Esophagus muscularis mucosa (tissue), 4 donors: ENCODE measurements at regions not wholly inside any gene's neighbourhood (a gene's known extent, or its start where the extent isn't known, plus 50 kb on each side); places are given as distances from the start of the nearest gene placed in this dataset.
"Not testable (repeated sequence)": the region's sequence is repeated elsewhere in the genome, so short reads cannot be mapped to it uniquely, and the experiment has no call there.

Experiments used
- DNase-seq: peaks from one replicate; pipeline ENCODE4 v3.0.0-alpha.2; 2017; ENCODE audit errors: extremely low spot score
- H3K27ac ChIP-seq, 4 donors: fragments of 200-600 bp; sonication (generic); replicated peaks in 1 of 4; 1 replicate in 3 of 4; 2 replicates in 1 of 4; pipeline ENCODE4 v1.5.1; 2016 to 2019; ENCODE audit warnings: mild to moderate bottlenecking in 1 of 4
- H3K27me3 ChIP-seq, 4 donors: fragments of 200-600 bp; sonication (generic); one replicate each; pipeline versions ENCODE4 v1.5.1 to v1.6.0; 2016 to 2019
- H3K36me3 ChIP-seq, 4 donors: fragments of 200-600 bp; sonication (generic); one replicate each; pipeline ENCODE4 v1.5.1; 2016 to 2019
- H3K4me1 ChIP-seq, 4 donors: fragments of 200-600 bp; sonication (generic); one replicate each; pipeline ENCODE4 v1.5.1; 2016 to 2019
- H3K4me3 ChIP-seq, 4 donors: fragments of 200-600 bp; sonication (generic); 1 replicate in 2 of 4; 2 replicates in 2 of 4; pipeline ENCODE4 v1.5.1; 2016 to 2019; ENCODE audit warnings: mild to moderate bottlenecking in 4 of 4, moderate library complexity in 1 of 4
- H3K9me3 ChIP-seq, 4 donors: fragments of 200-600 bp; sonication (generic); 1 replicate in 3 of 4; 2 replicates in 1 of 4; pipeline ENCODE4 v1.5.1; 2016 to 2019
- CTCF ChIP-seq, 3 experiments: fragments of 200-600 bp in 2 of 3; fragments of 450-650 bp in 1 of 3; sonication (generic) in 2 of 3; IDR thresholded peaks; one replicate each; pipeline ENCODE4 v1.5.1; 2017 to 2019; ENCODE audit warnings: antibody characterized with exemption in 3 of 3, mild to moderate bottlenecking in 2 of 3, moderate library complexity in 1 of 3
- EP300 ChIP-seq: sonication (generic); formaldehyde crosslinking; IDR thresholded peaks from one replicate; pipeline ENCODE4 v1.6.1; 2017; ENCODE audit warnings: antibody characterized with exemption
- POLR2A ChIP-seq: fragments of 450-650 bp; IDR thresholded peaks from one replicate; pipeline ENCODE4 v1.6.1; 2017; ENCODE audit warnings: antibody characterized with exemption, moderate library complexity, mild to moderate bottlenecking, low read depth
- POLR2AphosphoS5 ChIP-seq, 2 donors: sonication (generic); formaldehyde crosslinking; IDR thresholded peaks; one replicate each; pipeline ENCODE4 v1.6.1; 2017; ENCODE audit warnings: antibody characterized with exemption in 2 of 2
- WGBS: methylation state at CpG from one replicate; pipeline ENCODE4 v1.1.5; 2018; 5-methylcytosine and 5-hydroxymethylcytosine counted together
- intact Hi-C: fragments of 100-400 bp; cut with DNase I; formaldehyde crosslinking; loops from one replicate; pipeline ENCODE4 v1.15.1; 2023

- H3K4me3 ChIP-seq: no peak overlapping the region
- WGBS: 93% methylated on average over 18 of the region's 19 CpGs
- TF ChIP-seq CTCF (IDR thresholded peaks at IDR 0.05): no peak
- no peak for TF ChIP-seq EP300
- TF ChIP-seq POLR2A: no peak
- no peak for TF ChIP-seq POLR2AphosphoS5 (IDR thresholded peaks at IDR 0.05)
- H3K27me3 ChIP-seq: no peaks in the 10 kb centered on the region
- H3K4me1 ChIP-seq: no peaks in the 10 kb centered on the region
- H3K9me3 ChIP-seq: no peaks in the 10 kb centered on the region
- intact Hi-C loops: no loop called here
- H3K27ac ChIP-seq: no peak overlapping the region
- DNase-seq: no peak
- no peaks in the 10 kb centered on the region for H3K36me3 ChIP-seq
Measured at GRCh38 chr5:18800293-18801025, 1166.2 kb downstream of the TAF11L14 start.

GRCh38 chr5:18801413-18801812 is 1167.2 kb downstream of the TAF11L14 start:
- H3K4me3 ChIP-seq, H3K9me3 ChIP-seq, H3K4me1 ChIP-seq, DNase-seq, H3K27ac ChIP-seq, intact Hi-C loops, H3K36me3 ChIP-seq, H3K27me3 ChIP-seq: not testable (repeated sequence)
- 77% methylated on average over 3 of the region's 3 CpGs for WGBS

GRCh38 chr5:18802336-18802735 is 1168.1 kb downstream of the TAF11L14 start:
- H3K4me3 ChIP-seq: no peak overlapping the region
- DNase-seq: no peak
- no peak for TF ChIP-seq CTCF (IDR thresholded peaks at IDR 0.05)
- TF ChIP-seq EP300: no peak
- TF ChIP-seq POLR2A: no peak
- TF ChIP-seq POLR2AphosphoS5 (IDR thresholded peaks at IDR 0.05): no peak
- H3K27me3 ChIP-seq: no peaks in the 10 kb centered on the region
- H3K9me3 ChIP-seq: no peaks in the 10 kb centered on the region
- no peaks in the 10 kb centered on the region for H3K36me3 ChIP-seq
- WGBS: 74% methylated on average over 2 of the region's 2 CpGs
- intact Hi-C loops: no loop called here
- no peak overlapping the region for H3K27ac ChIP-seq
- no peaks in the 10 kb centered on the region for H3K4me1 ChIP-seq

- no peaks in the 10 kb centered on the region for H3K36me3 ChIP-seq
- 77% methylated on average over 2 of the region's 2 CpGs for WGBS
- no peak for DNase-seq
- intact Hi-C loops: no loop called here
- no peak overlapping the region for H3K4me3 ChIP-seq
- no peaks in the 10 kb centered on the region for H3K9me3 ChIP-seq
- TF ChIP-seq POLR2AphosphoS5 (IDR thresholded peaks at IDR 0.05) (no peak), EP300 (no peak), POLR2A (no peak), CTCF (IDR thresholded peaks at IDR 0.05) (no peak)
- H3K27me3 ChIP-seq: no peaks in the 10 kb centered on the region
- no peak overlapping the region for H3K27ac ChIP-seq
- no peaks in the 10 kb centered on the region for H3K4me1 ChIP-seq
Measured at GRCh38 chr5:18805376-18805775, 1171.1 kb downstream of the TAF11L14 start.

- H3K4me3 ChIP-seq: no peak overlapping the region
- WGBS: 93% methylated on average over 9 of the region's 10 CpGs
- no peaks in the 10 kb centered on the region for H3K4me1 ChIP-seq
- H3K9me3 ChIP-seq: no peaks in the 10 kb centered on the region
- no peak for DNase-seq
- H3K36me3 ChIP-seq: no peaks in the 10 kb centered on the region
- intact Hi-C loops: no loop called here
- H3K27me3 ChIP-seq: no peaks in the 10 kb centered on the region
- TF ChIP-seq POLR2AphosphoS5 (IDR thresholded peaks at IDR 0.05) (no peak), EP300 (no peak), CTCF (IDR thresholded peaks at IDR 0.05) (no peak), POLR2A (no peak)
- H3K27ac ChIP-seq: no peak overlapping the region
Measured at GRCh38 chr5:18807256-18808149, 1173.2 kb downstream of the TAF11L14 start.
